Muscle of back (tissue), 3 donors: ENCODE measurements at regions not wholly inside any gene's neighbourhood (a gene's known extent, or its start where the extent isn't known, plus 50 kb on each side); places are given as distances from the start of the nearest gene placed in this dataset.

ENCODE experiments used
- DNase-seq, 3 donors: peaks; one replicate each; pipeline versions ENCODE4 v3.0.0 to v3.0.0-alpha.2; 2013

DNA sequence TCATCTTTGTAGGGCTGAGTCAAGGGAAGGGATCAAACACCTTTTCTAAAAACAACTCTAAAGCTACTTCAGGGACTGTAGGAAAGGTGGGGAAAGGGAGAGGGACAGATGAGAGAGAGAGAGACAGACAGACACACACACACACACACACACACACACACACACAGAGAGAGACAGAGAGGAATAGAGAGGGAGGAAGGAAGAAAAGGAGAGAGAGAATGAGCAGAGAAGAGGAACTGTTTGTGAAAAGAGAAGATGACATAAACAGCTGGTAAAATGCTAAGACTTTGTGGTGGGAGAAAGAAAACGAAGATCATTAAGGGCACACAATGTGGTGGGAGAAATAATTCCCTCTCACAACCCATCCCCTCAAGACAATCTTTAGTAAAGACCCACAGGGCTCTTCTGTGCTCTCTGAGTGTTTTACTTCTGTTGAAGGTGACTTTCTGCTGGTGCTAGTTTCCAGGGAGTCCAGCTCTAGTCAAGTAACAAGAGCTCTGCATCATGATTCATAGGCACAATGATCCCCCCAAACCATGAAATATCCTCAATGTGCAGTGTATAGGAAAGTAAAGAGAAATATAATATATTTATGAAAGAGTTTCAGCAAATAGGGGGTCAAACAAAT is 77.2 kb upstream of the STK17B start:
- DNase-seq, result no peak

DNA sequence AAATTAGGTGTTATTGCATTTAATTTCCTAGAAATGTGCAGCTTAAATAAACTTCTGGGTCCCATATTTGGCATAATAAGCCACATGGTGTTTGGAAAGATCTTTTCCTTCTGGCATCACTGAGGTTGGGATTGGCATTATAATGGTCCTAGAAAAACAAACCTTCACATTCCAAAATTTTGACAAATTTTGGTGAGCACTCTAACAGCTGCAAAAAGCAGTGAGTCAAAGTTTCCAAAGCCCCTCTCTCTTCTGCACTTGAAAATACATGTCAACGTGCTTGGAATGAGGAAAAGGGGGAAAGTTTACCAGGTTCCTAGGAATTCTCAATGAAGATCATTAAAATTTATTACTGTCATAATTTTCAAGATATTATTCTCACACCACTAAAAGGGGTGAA is 77.8 kb upstream of the STK17B start:
- peak in 1 of 3 donors; percentile 22 for DNase-seq

DNA sequence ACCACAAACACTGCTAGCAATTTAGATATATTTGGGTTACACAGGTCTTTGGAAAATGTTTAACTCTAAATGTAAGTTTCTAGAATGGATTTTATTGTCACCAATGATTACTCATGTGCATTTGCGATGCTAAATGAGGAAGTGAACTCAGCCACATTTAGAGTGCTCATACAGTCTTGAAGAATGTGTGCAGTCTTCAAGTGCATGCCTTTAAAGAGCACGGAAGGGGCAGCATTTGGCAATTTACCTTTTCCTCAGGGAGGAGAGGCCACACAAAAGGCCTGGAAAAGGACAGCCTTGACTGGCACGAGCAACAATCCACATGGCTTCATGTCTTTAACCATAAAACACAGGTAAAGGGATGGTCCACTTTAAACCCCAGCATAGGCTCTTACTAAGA is 78.5 kb upstream of the STK17B start:
- no peak for DNase-seq

DNA sequence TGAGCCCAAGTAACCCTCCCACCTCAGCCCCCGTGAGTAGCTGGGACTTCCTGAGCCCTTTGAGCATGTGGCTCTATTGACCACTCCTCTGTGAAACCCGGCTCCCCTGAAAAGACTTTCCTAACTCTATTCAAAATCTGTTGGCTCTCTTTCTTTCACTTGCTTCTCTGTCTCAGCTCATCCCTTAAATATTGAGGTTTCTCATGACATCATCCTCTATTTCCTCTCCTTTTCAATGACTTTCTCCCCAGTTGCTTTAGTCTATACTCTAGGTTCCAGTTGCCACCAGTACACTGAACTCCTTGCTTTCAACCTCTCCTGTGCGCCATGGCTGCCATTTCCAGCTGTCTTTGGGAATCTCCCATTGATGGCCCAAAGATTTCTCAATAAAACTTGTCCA is 79.8 kb upstream of the STK17B start:
- no peak for DNase-seq

DNA sequence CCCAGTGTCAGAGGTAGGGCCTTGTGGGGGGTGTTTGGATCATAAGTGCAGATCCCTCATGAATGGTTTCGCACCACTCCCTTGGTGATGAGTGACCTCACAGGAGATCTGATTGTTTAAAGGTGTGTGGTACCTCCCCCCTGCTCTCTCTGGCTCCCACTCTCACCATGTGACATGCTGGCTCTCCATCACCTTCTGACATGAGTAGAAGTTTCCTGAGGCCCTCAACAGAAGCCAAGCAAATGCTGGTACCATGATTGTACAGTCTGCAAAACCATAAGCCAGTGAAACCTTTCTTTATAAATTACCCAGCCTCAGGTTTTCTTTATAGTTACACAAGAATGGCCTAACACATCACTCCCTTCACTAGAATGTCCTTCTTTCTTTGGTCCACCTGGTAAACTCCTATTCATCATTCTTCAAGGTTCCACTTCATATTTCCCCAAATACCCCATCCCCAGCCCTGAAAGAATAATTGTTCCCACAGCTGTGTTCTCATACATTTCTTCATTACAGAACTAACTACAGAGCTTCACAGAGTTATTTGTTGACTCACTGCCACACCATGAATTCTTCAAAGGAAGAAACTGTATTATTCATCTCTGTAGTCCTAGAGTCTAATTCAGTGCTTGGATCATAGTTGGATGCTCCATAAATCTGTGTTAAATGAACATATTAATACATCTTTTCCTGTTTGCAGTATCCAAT is 81.2 kb upstream of the STK17B start:
- no peak for DNase-seq

DNA sequence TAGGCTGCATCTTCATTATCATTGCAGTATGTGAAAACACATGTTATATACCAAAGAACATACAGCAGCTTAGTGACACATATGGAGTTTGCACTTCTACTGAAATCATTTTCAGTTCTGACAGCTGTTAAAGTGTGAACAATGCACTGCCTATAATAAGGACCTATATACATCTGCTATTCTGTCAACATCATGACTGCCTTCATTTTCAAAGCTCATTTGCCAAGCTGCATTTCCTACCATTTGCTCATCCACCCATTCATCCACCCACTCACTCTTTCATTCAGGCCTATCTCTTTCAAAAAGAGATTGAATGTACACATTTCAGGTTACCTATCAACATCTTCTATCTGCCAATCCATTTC is 81.7 kb upstream of the STK17B start:
- no peak for DNase-seq

DNA sequence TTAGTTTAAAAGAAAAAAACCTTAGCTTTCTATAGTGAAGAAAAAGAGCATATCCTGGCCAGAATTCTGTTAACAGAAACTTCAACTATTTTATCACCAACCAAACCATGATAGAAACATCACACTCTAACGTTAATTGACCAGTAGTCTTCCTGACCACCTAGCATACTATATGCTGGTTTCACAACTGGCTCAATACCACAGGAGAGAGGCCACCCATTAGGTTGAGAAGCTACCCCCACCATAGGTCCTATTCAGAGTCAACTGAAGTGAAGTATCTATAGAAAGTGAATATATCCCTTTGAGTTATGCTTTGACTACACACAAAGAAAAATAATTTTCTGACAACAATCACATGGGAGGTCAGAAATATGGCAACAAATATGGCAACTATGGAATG is 85.2 kb upstream of the STK17B start:
- no peak for DNase-seq

DNA sequence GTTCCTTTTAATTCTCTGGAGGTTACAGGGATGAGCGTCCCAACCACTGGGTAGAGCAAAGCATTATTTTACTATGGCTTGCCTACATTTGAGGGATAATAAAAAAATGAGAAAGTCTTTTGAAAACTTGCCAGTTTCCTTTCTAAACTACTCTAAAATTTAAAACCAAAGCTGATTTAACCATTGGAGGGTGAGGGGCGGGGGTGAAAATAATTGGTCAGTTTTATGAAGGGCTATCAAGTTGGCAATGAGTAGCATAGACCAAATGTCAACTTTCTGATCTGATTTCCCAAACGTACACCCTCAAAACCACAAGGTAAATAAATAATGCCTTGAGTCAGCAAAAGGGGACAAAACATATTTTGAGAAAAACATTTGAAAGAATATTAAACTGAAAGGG is 85.7 kb upstream of the STK17B start:
- no peak for DNase-seq

DNA sequence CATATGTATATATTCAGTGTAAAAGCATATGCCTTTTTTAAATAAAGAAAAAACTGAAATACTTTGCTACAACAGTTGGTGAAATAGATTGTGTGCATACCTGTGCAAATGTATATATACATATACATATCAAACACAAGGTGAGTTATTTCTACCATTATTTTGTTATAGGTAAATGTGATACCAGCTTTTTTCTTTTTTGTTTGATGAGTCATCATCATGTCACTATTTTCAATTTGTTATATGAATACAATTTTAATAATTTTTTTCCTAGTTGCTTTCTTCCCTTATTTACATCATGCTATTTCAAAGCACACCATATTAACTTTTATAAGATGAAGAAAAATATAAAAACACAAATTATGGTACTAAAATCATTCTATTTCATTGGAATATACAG is 87.0 kb upstream of the STK17B start:
- no peak for DNase-seq

DNA sequence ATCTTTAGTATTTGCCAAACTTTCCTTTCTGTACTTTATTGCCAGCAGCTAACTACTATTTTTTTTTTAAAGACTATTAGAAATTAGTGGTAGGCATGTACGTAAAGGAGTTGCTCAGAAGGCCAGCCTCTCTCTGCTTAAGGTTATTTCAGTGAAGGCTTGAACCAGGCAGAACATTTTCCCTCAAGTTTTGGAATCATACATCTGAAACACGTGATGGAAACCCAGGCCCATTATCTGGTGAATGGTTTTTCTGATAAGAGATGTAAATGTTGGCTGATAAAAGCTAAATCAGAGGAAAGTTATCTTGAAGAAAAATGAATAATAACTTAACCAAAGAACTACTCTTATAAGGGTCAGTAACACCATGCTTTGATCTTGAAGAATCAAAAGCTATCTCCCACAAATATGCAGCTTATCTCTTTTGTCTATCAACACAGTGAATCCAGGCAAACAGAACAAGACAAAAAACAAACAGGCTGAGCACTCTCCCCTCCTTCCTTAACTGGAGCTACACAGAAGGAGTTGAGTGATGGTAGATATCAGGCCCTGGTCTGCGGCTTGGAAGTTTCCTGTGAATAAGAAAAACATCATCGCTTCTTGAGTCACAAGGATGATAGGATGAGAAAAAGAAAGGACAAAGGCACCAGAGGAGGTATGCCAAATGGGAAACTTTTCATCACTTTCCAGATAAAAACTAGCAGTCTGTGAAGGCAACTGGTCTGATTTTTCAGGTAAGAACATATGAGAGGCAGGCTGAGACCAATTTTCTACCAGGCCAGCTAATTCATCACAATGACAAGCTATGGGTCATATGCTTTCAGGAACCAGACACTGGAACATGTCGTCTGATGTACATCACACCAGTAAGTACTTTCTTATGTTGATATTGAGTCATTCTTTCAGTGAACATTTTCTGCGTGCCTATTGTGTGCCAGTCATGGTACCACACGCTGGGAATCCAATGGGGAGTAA is 88.4 kb upstream of the STK17B start:
- no peak for DNase-seq

DNA sequence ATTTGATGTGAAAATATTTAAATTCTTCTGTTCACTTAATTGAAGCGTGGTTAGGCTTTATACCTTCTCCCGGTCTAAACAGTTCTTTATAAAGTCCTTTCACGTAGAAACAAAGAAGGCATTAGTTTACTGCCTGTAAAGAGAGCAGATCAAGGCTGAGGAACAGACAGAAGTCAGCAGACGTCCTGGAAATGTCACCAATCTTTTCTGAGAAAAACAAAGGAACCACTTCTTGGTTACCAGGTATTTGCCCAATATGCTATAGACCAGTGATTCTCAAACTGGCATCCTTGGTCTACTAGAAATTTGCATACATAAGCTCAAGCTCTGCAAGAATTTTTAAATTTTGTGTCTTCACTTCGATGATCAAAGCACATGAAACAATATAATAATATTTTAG is 89.2 kb upstream of the STK17B start:
- no peak for DNase-seq

DNA sequence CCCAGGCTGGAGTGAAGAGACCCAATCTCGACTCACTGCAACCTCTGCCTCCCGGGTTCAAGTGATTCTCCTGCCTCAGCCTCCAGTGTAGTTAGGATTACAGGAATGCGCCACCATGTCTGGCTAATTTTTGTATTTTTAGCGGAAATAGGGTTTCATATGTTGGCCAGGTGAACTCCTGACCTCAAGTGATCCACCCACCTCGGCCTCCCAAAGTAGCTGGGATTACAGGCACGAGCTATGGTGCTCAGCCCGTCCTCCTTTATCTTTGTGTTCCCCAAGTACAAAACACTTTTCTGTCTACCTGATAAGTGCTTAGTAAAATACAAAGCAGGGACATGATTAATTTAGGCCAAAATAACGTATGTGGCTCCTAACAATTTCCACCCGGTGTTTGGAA is 91.2 kb upstream of the STK17B start:
- DNase-seq, result no peak

DNA sequence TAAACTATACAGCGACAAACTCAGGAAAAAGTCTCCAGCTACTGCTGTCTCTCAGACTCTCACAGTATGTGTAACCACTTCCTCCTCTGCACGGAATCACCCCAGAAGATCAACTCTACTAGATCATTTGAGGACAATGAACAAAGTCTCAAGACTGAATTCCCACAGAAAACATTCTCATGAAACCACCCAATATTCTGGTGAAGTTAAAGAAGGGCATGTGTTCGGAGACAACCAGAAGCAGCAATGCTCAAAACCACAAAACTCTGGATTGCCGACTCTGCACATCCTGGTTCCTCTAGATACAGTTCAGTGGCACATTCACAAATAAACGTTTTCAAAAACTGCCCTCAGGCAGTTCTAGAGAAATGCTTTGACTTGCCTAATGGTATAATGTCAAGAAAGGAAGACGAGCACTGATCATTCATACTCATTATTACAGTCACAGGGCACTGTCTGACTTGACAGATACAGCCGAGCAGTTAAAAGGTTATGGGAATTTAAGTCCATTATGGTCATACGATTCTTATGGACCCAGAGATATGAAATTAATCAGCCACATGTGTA is 91.9 kb upstream of the STK17B start:
- DNase-seq, result peak in 1 of 3 donors; percentile 43

DNA sequence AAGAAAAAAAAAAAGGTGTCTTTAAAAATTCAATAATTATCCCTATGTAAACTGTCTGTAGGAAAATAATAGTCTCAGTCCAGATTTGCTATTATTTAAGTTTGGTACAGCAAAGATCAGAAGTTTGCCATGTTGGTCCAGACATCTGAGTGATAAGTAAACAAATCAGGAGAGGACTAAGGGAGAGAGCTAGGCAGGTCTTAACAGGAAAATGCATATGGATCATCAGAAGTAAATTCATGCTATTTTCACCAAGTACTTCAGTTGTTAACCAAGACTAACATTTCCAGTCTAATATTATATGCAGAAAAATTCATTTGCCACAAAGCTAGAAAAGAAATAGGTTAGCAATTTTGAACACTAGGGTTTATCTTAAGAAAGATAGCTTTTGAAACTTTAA is 95.0 kb upstream of the STK17B start:
- no peak for DNase-seq

DNA sequence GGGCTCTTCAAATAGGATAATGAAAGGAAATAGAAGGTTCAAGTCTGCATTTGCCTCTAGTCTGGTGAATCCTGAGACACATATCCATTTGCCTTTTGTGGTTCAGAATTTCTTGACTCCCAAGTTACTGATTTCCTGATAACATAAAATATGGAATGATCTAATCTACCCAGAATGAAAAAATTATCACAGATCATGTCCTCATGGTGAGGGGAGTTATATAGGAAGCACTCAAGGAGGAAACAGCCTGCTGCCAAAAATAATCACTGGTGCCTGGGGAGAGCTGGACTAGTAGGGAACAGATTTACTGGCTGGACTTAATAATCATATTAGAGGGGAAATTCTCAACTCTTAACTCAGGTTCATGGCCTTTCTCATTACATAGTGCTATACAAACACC is 95.5 kb upstream of the STK17B start:
- no peak for DNase-seq

DNA sequence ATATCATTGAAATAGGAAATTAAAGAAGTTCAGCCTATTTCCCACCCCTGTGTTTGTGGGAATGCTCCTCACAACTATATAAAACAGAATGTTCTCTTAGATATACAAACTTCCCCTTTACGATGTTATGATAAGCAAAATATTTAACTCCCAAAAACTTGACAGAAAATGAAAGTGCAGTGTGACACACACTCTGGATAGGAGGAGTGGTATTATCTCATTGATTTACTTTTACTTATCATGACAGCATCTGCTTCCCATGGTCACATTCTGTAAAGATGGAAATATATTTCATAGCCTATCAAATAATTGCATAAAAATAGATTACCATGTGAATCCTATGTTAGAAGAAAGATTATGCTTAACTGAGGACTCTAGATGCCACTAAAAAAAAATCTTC is 96.6 kb upstream of the STK17B start:
- no peak for DNase-seq

DNA sequence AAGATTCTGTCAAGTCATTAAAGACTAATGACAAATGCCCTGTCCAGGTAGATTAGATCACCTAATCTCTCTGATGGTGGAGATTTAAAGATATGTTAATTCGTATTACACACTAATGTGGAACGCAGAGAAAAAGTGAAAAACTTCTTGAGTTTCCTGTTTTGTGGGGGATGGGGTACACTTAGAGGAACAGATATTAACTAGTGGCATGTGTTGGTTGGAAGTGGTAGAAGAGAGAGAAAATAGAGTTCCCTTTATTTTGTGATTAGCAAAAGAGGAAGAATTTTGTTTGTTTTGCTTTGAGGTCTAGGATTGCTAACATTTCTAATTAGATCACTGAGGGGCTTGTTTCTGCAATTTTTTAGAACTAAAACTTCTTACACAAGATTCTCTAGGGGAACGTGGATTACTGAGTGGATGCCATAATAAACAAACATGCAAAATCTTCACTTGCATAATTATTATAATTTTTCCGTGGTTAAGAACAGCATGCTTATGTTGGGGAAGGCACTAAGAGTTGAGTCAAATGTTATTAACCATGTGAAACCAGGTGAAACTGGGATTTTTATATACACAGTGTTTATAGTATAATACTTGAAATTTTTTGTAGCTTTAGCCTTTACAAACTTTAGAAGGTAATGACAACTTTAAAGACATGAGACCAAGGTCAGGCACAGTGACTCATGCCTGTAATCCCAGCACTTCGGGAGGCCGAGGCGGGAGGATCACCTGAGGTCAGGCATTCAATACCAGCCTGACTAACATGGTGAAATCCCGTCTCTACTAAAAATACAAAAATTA is 97.4 kb upstream of the STK17B start:
- no peak for DNase-seq

DNA sequence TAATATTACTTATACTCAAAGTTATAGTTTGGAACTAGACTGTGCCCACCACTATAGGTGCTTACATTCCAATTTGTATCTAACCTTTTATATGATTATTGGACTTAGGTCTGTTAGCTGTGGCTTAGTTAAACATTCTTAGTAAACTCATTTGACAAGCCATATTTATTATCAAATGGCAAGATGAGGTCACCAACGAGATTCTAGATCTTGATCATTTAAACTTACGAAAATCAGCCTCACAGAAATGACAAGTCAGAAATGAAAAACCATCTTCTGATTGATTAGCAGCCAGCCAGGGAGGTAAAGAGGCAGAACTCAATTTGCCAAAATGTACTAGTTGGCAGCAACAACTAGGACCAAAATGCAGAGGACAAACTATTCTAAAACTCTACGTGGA is 100.4 kb upstream of the STK17B start:
- DNase-seq, result no peak

DNA sequence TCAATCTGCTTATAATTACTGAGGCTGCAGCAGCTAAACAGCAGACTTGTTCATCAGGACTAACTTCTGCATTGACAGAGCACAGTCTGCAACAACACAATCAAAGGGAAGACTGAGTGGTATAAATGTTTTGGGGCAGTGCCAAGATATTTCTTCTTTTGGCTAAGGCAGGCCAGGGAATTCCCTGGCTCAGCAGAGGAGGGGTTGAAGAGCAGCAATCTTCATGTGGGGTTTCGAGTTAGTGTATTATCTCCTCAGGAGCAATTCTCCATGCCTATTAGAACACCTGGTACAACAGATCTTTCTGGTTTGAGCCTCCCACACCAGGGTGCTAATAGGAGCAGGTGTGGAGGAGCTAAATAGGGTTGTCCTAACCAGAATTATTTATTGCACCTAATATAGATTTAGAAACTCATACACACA is 103.0 kb upstream of the STK17B start:
- DNase-seq, result peak in 2 of 3 donors; percentile 46 to 49

DNA sequence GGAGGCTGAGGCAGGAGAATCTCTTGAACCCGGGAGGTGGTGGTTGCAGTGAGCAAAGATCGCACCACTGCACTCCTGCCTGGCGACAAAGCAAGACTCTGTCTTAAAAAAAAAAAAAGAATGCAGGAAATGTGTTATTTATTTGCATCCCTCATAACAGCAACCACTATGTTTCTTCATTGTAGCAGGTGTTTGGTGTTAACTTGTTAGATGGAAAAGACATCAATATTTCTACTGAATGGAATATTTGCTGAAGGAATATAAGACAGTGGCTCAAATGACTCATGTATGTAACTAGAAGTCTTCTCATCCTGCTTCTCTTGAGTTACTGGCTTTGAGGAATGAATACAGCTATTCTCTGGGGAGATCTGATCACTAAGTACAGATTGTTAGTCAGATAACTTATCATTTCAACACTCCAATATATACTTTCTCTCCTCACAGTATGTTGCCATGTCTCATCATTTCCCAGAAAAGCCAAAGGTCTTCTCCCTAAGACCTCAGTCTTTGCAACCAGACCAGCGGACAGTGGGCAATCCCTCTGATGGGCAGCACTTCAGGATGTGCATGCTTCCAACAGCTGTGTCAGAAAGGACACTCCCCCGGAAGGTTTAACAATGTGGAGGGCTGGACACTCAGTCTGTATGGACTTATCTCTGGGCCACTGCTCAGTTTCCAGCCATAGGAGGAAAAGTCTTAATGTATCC is 104.4 kb upstream of the STK17B start:
- peak in 1 of 3 donors; percentile 75 for DNase-seq

DNA sequence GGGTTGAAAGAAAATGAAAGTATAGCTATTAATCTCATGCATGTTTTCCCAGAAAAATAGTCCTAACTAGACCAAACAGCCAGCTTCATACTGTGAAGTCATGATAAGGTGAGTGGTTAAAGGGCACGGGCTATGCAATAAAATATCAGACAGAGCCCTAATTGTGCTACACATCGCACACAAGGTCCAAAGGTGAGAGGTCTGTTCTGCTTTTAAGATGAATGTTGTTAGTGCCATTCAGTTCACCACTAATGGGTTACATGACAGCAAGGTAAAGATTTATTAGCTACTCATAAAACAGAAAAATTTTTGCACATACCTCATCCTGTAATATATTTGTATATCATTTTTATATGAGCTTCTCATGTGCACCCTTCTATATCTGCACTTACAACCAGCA is 105.0 kb upstream of the STK17B start:
- DNase-seq, result no peak
